ENCODE measurements at regions not wholly inside any gene's neighbourhood (a gene's known extent, or its start where the extent isn't known, plus 50 kb on each side); places are given as distances from the start of the nearest gene placed in this dataset.

- H3K4me2 ChIP-seq (ENCODE audit: insufficient read depth in 1 of 2, low read depth in 2 of 2, low read length in 2 of 2) = no peak overlapping the region
Measured at GRCh38 chr6:125564941-125565340, 184.5 kb upstream of the HEY2 start.

More at GRCh38 chr6:125564941-125565340, 184.5 kb upstream of the HEY2 start:
- Histone ChIP-seq H3K23me2 (ENCODE audit: low read depth, low read length) (no peaks in the 10 kb centered on the region), H3K79me1 (ENCODE audit: low read depth, low read length) (no peaks in the 10 kb centered on the region), H2AK5ac (ENCODE audit: low read depth, low read length) (no peak overlapping the region), H3K4me1 (replicated peaks in 1 of 4; ENCODE audit: control insufficient read depth in 3 of 4, insufficient read depth in 4 of 4, low read length in 3 of 4) (no peaks in the 10 kb centered on the region), H4K5ac (ENCODE audit: insufficient read length, low read depth, low read length) (no peak overlapping the region), H3K4me3 (ENCODE audit: extremely low read depth in 1 of 4, insufficient read depth in 2 of 4, low read depth in 3 of 4, low read length in 4 of 4) (no peak overlapping the region), H2BK20ac (ENCODE audit: low read length) (no peak overlapping the region), H2BK15ac (ENCODE audit: low read length) (no peak overlapping the region), H3K9me3 (ENCODE audit: insufficient read depth in 2 of 2, low read depth in 1 of 2, low read length in 1 of 2) (no peaks in the 10 kb centered on the region), H3K23ac (ENCODE audit: insufficient read length) (no peak overlapping the region), H3K36me3 (ENCODE audit: control insufficient read depth in 2 of 4, insufficient read depth in 4 of 4, low read length in 3 of 4) (no peaks in the 10 kb centered on the region), H2AFZ (ENCODE audit: low read length) (peak overlapping the region; percentile 66), H3K79me2 (ENCODE audit: control insufficient read depth in 1 of 2, insufficient read depth in 2 of 2, low read length in 2 of 2) (no peaks in the 10 kb centered on the region), H3K27me3 (replicated peaks in 1 of 4; ENCODE audit: control insufficient read depth in 3 of 4, extremely low read depth in 1 of 4, insufficient read depth in 3 of 4, low read length in 3 of 4) (peaks cover 0 to 2% (median 1%) of the 10 kb centered on the region in 4 experiments; a peak in 1 of 7 replicates), H4K20me1 (replicated peaks in 1 of 2; ENCODE audit: control insufficient read depth in 1 of 2, insufficient read depth in 2 of 2, low read length in 2 of 2) (no peaks in the 10 kb centered on the region), H3K56ac (replicated peaks; ENCODE audit: insufficient read length, low read depth, low read length) (no peak overlapping the region), H3K4ac (replicated peaks; ENCODE audit: insufficient read length, low read depth, low read length) (no peak overlapping the region), H3K14ac (ENCODE audit: insufficient read length) (no peak overlapping the region), H3K18ac (ENCODE audit: extremely low read depth, low read length) (no peak overlapping the region), H2BK5ac (ENCODE audit: low read depth, low read length) (no peak overlapping the region), H3K9ac (replicated peaks in 1 of 4; ENCODE audit: extremely low read depth in 1 of 4, low read depth in 3 of 4, low read length in 3 of 4) (no peak overlapping the region), H2BK120ac (replicated peaks; ENCODE audit: low read depth, low read length) (no peak overlapping the region), H2BK12ac (ENCODE audit: low read depth, low read length) (no peak overlapping the region), H3K27ac (ENCODE audit: low read depth, low read length) (no peak overlapping the region), H4K91ac (replicated peaks; ENCODE audit: insufficient read length, low read length) (no peak overlapping the region), H4K8ac (ENCODE audit: extremely low read depth, insufficient read depth, low read length) (no peak overlapping the region)
- FAIRE-seq (no peak), DNase-seq (ENCODE audit: low read depth in 1 of 2, low spot score in 2 of 2) (no peak)
- TF ChIP-seq YY1 (IDR thresholded peaks at IDR 0.05; ENCODE audit: low read depth, low read length) = peak; percentile 30; the same call in 1 of the 2 replicates
- no peak for TF ChIP-seq CTCF (IDR thresholded peaks at IDR 0.05; ENCODE audit: control extremely low read depth in 1 of 3, insufficient read depth in 1 of 3, low read depth in 1 of 3, low read length in 3 of 3)
- TF ChIP-seq RBBP5 (IDR thresholded peaks at IDR 0.05; ENCODE audit: borderline replicate concordance, low read depth, low read length) = no peak
- no peak for TF ChIP-seq TCF12 (IDR thresholded peaks at IDR 0.05; ENCODE audit: low read depth, low read length)
- POLR2A ChIA-PET (ENCODE audit: partially characterized antibody) = no interaction called here
- CTCF ChIA-PET (ENCODE audit: partially characterized antibody) = interaction anchor here (1.4 kb wide), 1 partner anchor 14 kb away, joined by 5 read pairs; no protein-coding TSS in a partner anchor
- 80% methylated on average over 5 of the region's 5 CpGs; no CpG with 5 or more reads in 1 of the 2 experiments for WGBS, 2 experiments (ENCODE audit: extremely low coverage in 1 of 2, insufficient coverage in 1 of 2, insufficient read length in 1 of 2, insufficient replicate concordance in 2 of 2, low coverage in 1 of 2, low lambda C conversion rate in 2 of 2, missing lambda C conversion rate in 1 of 2)

Measured in H1 (cell line).